ENCODE measurements at regions not wholly inside any gene's neighbourhood (a gene's known extent, or its start where the extent isn't known, plus 50 kb on each side); places are given as distances from the start of the nearest gene placed in this dataset.

DNA sequence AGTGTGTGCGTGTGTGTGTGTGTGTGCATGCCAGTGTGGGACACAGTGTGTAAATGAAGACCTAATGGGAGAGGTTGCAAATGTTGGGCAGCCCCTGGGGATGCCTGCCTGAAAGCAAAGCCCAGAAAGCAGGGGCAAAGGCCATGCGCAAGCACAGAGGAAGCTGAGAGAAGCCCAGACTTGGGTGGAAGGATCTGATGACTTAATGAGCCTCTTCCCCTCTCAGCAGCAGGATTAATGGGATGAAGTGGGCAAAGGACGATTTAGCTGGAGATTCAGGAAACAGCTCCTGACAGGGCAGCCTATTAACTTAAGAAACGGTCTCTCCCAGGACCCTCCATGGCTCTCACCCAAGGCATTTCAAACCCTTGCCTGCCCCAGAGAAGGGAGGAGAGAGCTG is 107.3 kb downstream of the EFNB1 start:
- DNase-seq (ENCODE audit: low read depth) = no peak
- TF ChIP-seq, protein P1, sequence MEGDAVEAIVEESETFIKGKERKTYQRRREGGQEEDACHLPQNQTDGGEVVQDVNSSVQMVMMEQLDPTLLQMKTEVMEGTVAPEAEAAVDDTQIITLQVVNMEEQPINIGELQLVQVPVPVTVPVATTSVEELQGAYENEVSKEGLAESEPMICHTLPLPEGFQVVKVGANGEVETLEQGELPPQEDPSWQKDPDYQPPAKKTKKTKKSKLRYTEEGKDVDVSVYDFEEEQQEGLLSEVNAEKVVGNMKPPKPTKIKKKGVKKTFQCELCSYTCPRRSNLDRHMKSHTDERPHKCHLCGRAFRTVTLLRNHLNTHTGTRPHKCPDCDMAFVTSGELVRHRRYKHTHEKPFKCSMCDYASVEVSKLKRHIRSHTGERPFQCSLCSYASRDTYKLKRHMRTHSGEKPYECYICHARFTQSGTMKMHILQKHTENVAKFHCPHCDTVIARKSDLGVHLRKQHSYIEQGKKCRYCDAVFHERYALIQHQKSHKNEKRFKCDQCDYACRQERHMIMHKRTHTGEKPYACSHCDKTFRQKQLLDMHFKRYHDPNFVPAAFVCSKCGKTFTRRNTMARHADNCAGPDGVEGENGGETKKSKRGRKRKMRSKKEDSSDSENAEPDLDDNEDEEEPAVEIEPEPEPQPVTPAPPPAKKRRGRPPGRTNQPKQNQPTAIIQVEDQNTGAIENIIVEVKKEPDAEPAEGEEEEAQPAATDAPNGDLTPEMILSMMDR (IDR thresholded peaks at IDR 0.05; ENCODE audit: control insufficient read depth, insufficient read depth, low read depth, low read length, missing control alignments) = no peak
- H3K4me3 ChIP-seq (ENCODE audit: control insufficient read depth, low read depth, low read length) = no peak overlapping the region

DNA sequence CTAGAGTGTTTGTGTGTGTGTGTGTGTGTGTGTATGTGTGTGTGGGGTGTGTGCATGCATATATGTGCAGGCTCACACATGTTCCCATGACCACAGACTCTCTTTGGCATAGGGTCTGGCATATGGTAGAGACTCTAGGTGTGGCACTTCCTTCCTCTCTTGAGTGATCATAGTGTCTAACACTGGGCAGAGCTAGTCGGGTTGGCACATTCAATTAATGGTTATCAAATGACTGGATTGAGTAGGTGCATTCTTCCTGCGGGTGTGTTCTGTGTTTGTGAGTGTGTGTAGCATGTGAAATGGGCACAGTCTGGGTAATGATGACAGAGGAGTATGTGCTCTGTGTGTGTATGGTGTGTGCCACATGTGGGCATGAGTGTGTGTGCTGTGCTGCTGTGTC is 106.5 kb downstream of the EFNB1 start:
- DNase-seq (ENCODE audit: low read depth) = no peak
- TF ChIP-seq, protein P1 (IDR thresholded peaks at IDR 0.05; ENCODE audit: control insufficient read depth, insufficient read depth, low read depth, low read length, missing control alignments) = no peak
- no peak overlapping the region for H3K4me3 ChIP-seq (ENCODE audit: control insufficient read depth, low read depth, low read length)

DNA sequence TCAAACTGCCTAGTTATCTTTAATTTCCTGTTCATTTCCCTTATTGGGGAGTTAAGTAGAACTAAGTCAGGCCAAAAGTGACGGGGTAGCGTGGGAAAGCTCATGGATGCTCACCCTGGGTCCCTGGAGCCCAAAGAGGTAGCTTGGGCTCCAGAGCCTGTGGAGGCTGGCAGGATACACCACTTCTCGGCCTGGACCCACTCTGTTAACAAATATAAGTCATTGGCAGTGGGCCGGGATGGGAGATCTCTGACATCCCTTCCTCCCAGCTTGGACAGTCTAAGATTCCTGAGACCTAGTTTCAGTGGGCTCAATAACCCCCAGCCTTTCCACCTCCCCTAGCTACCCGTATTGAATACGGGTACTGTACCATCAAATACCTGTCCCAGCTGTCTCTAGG is 106.1 kb downstream of the EFNB1 start:
- TF ChIP-seq, protein P1 (IDR thresholded peaks at IDR 0.05; ENCODE audit: control insufficient read depth, insufficient read depth, low read depth, low read length, missing control alignments) = no peak
- DNase-seq (ENCODE audit: low read depth) = no peak
- H3K4me3 ChIP-seq (ENCODE audit: control insufficient read depth, low read depth, low read length) = no peak overlapping the region

DNA sequence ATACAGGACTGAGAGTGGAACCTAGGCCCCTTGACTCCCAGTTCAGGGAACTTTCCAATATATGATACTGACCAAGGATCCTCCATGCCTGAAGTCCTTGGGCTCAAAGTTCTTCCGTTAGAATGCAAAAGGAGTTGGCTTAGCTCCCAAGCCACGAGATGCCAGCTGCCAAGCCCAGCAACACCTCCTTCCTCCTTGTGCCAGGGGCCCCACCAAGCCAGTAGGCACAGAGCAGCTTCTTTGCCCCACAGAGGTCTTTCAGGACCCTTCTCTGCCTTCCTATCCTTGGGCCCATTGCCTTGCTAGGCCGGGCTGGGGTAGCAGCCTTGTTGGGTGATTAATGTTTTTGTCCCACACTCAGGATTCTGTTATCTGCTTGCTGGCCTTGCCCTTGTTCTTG is 105.6 kb downstream of the EFNB1 start:
- H3K4me3 ChIP-seq (ENCODE audit: control insufficient read depth, low read depth, low read length) = no peak overlapping the region
- no peak for DNase-seq (ENCODE audit: low read depth)
- TF ChIP-seq, protein P1 (IDR thresholded peaks at IDR 0.05; ENCODE audit: control insufficient read depth, insufficient read depth, low read depth, low read length, missing control alignments) = no peak

GRCh38 chrX:68932611-68933010 is 103.8 kb downstream of the EFNB1 start:
- TF ChIP-seq, protein P1 (IDR thresholded peaks at IDR 0.05; ENCODE audit: control insufficient read depth, insufficient read depth, low read depth, low read length, missing control alignments) = no peak
- DNase-seq (ENCODE audit: low read depth) = no peak
- no peak overlapping the region for H3K4me3 ChIP-seq (ENCODE audit: control insufficient read depth, low read depth, low read length)

DNA sequence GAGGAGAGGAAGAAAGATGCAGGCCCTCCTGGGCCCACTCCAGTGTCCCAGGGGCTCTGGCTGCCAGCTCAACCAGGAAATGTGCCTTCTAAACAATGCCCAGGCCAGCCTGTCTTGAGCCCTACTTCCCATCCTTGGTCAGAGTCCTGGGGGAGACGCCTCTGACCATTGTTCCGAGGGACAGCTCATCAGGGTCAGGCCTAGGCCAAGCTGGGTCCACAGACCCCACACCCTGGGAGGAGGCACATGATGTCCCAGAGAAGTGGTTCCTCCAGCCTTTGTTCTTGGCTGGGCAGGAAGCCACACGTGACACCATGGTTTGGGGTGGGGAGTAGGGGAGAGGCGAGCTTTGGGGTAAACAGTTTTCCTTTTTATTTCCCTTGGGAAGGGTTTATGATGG is 102.5 kb downstream of the EFNB1 start:
- DNase-seq (ENCODE audit: low read depth) = no peak
- no peak overlapping the region for H3K4me3 ChIP-seq (ENCODE audit: control insufficient read depth, low read depth, low read length)
- TF ChIP-seq, protein P1 (IDR thresholded peaks at IDR 0.05; ENCODE audit: control insufficient read depth, insufficient read depth, low read depth, low read length, missing control alignments) = no peak

Data from AG09309 (cell line).